ENCODE measurements at regions not wholly inside any gene's neighbourhood (a gene's known extent, or its start where the extent isn't known, plus 50 kb on each side); places are given as distances from the start of the nearest gene placed in this dataset.

DNA sequence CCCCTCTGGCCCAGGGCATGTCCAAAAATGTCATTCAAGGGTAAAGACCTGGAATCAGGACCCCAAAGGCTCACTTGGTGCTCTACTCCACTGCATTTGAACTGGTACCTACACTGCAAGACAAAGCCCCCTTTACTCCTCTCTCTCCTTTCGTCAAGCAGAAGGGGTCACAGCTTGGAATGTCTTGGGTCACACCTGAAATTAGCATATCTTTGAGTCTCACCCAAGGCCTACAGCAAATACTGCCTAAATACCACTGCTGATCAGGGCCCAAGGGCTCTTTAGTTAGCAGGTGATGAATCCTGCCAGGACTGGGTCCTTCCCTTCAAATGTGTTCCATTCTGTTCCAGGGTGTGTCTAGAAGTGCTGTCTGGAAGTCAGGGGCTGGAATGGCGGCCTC, 320.6 kb downstream of the SV2B start:
- TF ChIP-seq EZH2 (IDR thresholded peaks at IDR 0.05; ENCODE audit: insufficient read depth, poor library complexity, severe bottlenecking) (no peak), EZH2phosphoT487 (IDR thresholded peaks at IDR 0.05; ENCODE audit: insufficient read depth, low read depth) (no peak)
